Ovary (tissue), 3 donors: ENCODE measurements at regions not wholly inside any gene's neighbourhood (a gene's known extent, or its start where the extent isn't known, plus 50 kb on each side); places are given as distances from the start of the nearest gene placed in this dataset.

ENCODE experiments used
- EP300 ChIP-seq: sonication (generic); formaldehyde crosslinking; IDR thresholded peaks from one replicate; pipeline ENCODE4 v1.6.1; 2017; ENCODE audit warnings: antibody characterized with exemption
- POLR2A ChIP-seq: fragments of 450-650 bp; IDR thresholded peaks from one replicate; pipeline ENCODE4 v1.6.1; 2017; ENCODE audit warnings: antibody characterized with exemption, mild to moderate bottlenecking, moderate library complexity
- TF ChIP-seq, protein P1 (sequence below), 3 donors: fragments of 450-650 bp in 2 of 3; fragments of 200-600 bp in 1 of 3; IDR thresholded peaks; one replicate each; pipeline versions ENCODE4 v1.5.1 to v1.8.0; 2016 to 2022; ENCODE audit warnings: antibody characterized with exemption in 3 of 3, mild to moderate bottlenecking in 1 of 3
- donor health status: DM: no; HTN: no; CAD: no.

- TF ChIP-seq POLR2A: no peak
- TF ChIP-seq, protein P1, sequence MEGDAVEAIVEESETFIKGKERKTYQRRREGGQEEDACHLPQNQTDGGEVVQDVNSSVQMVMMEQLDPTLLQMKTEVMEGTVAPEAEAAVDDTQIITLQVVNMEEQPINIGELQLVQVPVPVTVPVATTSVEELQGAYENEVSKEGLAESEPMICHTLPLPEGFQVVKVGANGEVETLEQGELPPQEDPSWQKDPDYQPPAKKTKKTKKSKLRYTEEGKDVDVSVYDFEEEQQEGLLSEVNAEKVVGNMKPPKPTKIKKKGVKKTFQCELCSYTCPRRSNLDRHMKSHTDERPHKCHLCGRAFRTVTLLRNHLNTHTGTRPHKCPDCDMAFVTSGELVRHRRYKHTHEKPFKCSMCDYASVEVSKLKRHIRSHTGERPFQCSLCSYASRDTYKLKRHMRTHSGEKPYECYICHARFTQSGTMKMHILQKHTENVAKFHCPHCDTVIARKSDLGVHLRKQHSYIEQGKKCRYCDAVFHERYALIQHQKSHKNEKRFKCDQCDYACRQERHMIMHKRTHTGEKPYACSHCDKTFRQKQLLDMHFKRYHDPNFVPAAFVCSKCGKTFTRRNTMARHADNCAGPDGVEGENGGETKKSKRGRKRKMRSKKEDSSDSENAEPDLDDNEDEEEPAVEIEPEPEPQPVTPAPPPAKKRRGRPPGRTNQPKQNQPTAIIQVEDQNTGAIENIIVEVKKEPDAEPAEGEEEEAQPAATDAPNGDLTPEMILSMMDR (IDR thresholded peaks at IDR 0.05): no peak
- TF ChIP-seq EP300: no peak
These were observed 192.2 kb downstream of the ADGRA3 start for GRCh38 chr4:22323691-22324090.
